Panc1 (cell line): ENCODE measurements at regions not wholly inside any gene's neighbourhood (a gene's known extent, or its start where the extent isn't known, plus 50 kb on each side); places are given as distances from the start of the nearest gene placed in this dataset.

Experiments
- ATAC-seq: fragments of 200-7000 bp; cut with Tn5 transposase; 2 replicates; pipeline ENCODE4 v1.9.1; 2020; ENCODE audit warnings: mild to moderate bottlenecking, moderate library complexity
- BruUV-seq: library from RNA; stranded (reverse); fragments of 400-500 nt; replicated peaks from 2 replicates; lab custom pipeline; 2021; lab: Mats Ljungman, UMichigan
- CTCF ChIA-PET: fragments of 300-600 bp; sonication (Branson Sonifier 250); formaldehyde crosslinking; loops from one replicate; lab custom pipeline; 2022; ENCODE audit warnings: antibody characterized with exemption; lab: Charles Lee
- POLR2A ChIA-PET: fragments of 300-600 bp; sonication (Branson Sonifier 250); formaldehyde crosslinking; loops from one replicate; lab custom pipeline; 2022; ENCODE audit warnings: antibody characterized with exemption; lab: Charles Lee
- DNase-seq: peaks from one replicate; pipeline ENCODE4 v3.0.0-alpha.2; 2010; ENCODE audit warnings: low read depth, low spot score
- H3K27ac ChIP-seq: 2 replicates; pipeline ENCODE4 v1.5.1; 2011; ENCODE audit warnings: mild to moderate bottlenecking, low read length, inconsistent platforms
- H3K27me3 ChIP-seq: fragments of 200-500 bp; sonication (Bioruptor generic); 2 replicates; pipeline ENCODE4 v1.6.0; 2014; ENCODE audit warnings: low read length, inconsistent platforms; ENCODE audit not compliant: control insufficient read depth, insufficient read depth
- H3K36me3 ChIP-seq: fragments of 200-500 bp; sonication (Bioruptor generic); 2 replicates; pipeline ENCODE4 v1.5.1; 2014; ENCODE audit warnings: inconsistent platforms, mild to moderate bottlenecking, low read length, moderate library complexity; ENCODE audit not compliant: control insufficient read depth, insufficient read depth
- H3K4me1 ChIP-seq: 2 replicates; pipeline ENCODE4 v1.5.1; 2011; ENCODE audit warnings: inconsistent platforms, mild to moderate bottlenecking, low read length, moderate library complexity; ENCODE audit not compliant: control insufficient read depth, insufficient read depth
- H3K4me3 ChIP-seq, 2 experiments: 2 replicates each; pipeline ENCODE4 v1.5.1; 2011 to 2012; ENCODE audit warnings: low read depth in 2 of 2, low read length in 2 of 2, mild to moderate bottlenecking in 2 of 2, inconsistent platforms in 1 of 2, moderate library complexity in 1 of 2
- H3K9me3 ChIP-seq: fragments of 200-500 bp; sonication (Bioruptor generic); 2 replicates; pipeline ENCODE4 v1.5.1; 2014; ENCODE audit warnings: low read depth, mild to moderate bottlenecking, inconsistent platforms, low read length, moderate library complexity; ENCODE audit not compliant: control insufficient read depth, insufficient read depth
- CTCF ChIP-seq: fragments of 450-650 bp; IDR thresholded peaks from 2 replicates; pipeline ENCODE4 v1.5.1; 2017; ENCODE audit warnings: mild to moderate bottlenecking
- REST ChIP-seq, 2 experiments: IDR thresholded peaks; 2 replicates each; pipeline ENCODE4 v1.6.1; 2011 to 2012; ENCODE audit warnings: low read depth in 2 of 2, control low read depth in 1 of 2, low read length in 1 of 2, mild to moderate bottlenecking in 1 of 2, moderate library complexity in 1 of 2; ENCODE audit not compliant: insufficient read depth in 1 of 2
- SIN3A ChIP-seq: IDR thresholded peaks from 2 replicates; pipeline ENCODE4 v1.6.1; 2012; ENCODE audit warnings: low read depth, mild to moderate bottlenecking, low read length, moderate library complexity, borderline replicate concordance; ENCODE audit not compliant: insufficient read depth
- TCF7L2 ChIP-seq: IDR thresholded peaks from 2 replicates; pipeline ENCODE4 v1.6.1; 2011; ENCODE audit warnings: mild to moderate bottlenecking, low read depth, low read length, inconsistent platforms
- in situ Hi-C: cut with HindIII; loops from 2 replicates; pipeline ENCODE4 v1.10.0; 2016; ENCODE audit warnings: low sequenced_read_pairs, low pct_unique_long_range_greater_than_20kb
- intact Hi-C: fragments of 100-400 bp; cut with micrococcal nuclease; formaldehyde crosslinking; loops from one replicate; pipeline ENCODE4 v1.10.0; 2022; ENCODE audit not compliant: unreplicated experiment

GRCh38 chr14:71560751-71561150 lies 371.5 kb upstream of the RGS6 start:
- BruUV-seq, result no TSS peak
- POLR2A ChIA-PET, result no interaction called here
- H3K4me1 ChIP-seq, result no peaks in the 10 kb centered on the region
- H3K9me3 ChIP-seq, result no peaks in the 10 kb centered on the region
- H3K27me3 ChIP-seq, result no peaks in the 10 kb centered on the region
- DNase-seq (no peak), ATAC-seq (no peak)
- TF ChIP-seq REST (IDR thresholded peaks at IDR 0.05; ENCODE audit: insufficient read depth in 1 of 2, low read depth in 2 of 2, low read length in 1 of 2), result no peak
- TF ChIP-seq TCF7L2, result no peak
- TF ChIP-seq SIN3A, result no peak
- no peak for TF ChIP-seq CTCF
- H3K4me3 ChIP-seq, result no peak overlapping the region
- no peaks in the 10 kb centered on the region for H3K36me3 ChIP-seq
- CTCF ChIA-PET, result no interaction called here
- intact Hi-C loops, result no loop called here
- H3K27ac ChIP-seq, result no peak overlapping the region
- in situ Hi-C loops, result no loop called here

- Histone ChIP-seq H3K9me3 (no peaks in the 10 kb centered on the region), H3K4me3 (no peak overlapping the region), H3K4me1 (no peaks in the 10 kb centered on the region), H3K27me3 (no peaks in the 10 kb centered on the region), H3K36me3 (no peaks in the 10 kb centered on the region), H3K27ac (no peak overlapping the region)
- TF ChIP-seq TCF7L2, result no peak
- TF ChIP-seq SIN3A, result no peak
- no peak for TF ChIP-seq CTCF
- ChIA-PET POLR2A (interaction anchor here (0.6 kb wide), 1 partner anchor 268 kb away, joined by 3 read pairs; no protein-coding TSS in a partner anchor), CTCF (no interaction called here)
- in situ Hi-C loops (no loop called here), intact Hi-C loops (no loop called here)
- BruUV-seq, result no TSS peak
- DNase-seq (no peak), ATAC-seq (no peak)
Observed at GRCh38 chr14:71563492-71564153, 368.6 kb upstream of the RGS6 start.
